GM23338 (cell line): ENCODE measurements at regions not wholly inside any gene's neighbourhood (a gene's known extent, or its start where the extent isn't known, plus 50 kb on each side); places are given as distances from the start of the nearest gene placed in this dataset.
"Not testable (repeated sequence)": the region's sequence is repeated elsewhere in the genome, so short reads cannot be mapped to it uniquely, and the experiment has no call there.

ENCODE experiments used
- ATAC-seq: fragments of 200-7000 bp; cut with Tn5 transposase; 3 replicates; pipeline ENCODE4 v1.9.1; 2020
- DNase-seq: peaks from one replicate; pipeline ENCODE4 v3.0.0-alpha.2; 2015; ENCODE audit warnings: low spot score
- H2AFZ ChIP-seq: fragments of 200-600 bp; sonication (generic); 2 replicates; pipeline ENCODE4 v1.8.0; 2016; ENCODE audit warnings: antibody characterized with exemption, mild to moderate bottlenecking, moderate library complexity
- H3F3A ChIP-seq: fragments of 200-600 bp; sonication (generic); replicated peaks from 2 replicates; pipeline ENCODE4 v1.8.0; 2017; ENCODE audit warnings: antibody characterized with exemption, mixed run types, low read depth
- H3K27ac ChIP-seq: fragments of 200-600 bp; sonication (generic); 2 replicates; pipeline ENCODE4 v1.6.1; 2016; ENCODE audit warnings: low read depth
- H3K27me3 ChIP-seq: fragments of 200-600 bp; sonication (generic); 2 replicates; pipeline ENCODE4 v1.8.0; 2016; ENCODE audit warnings: mild to moderate bottlenecking, mixed run types, moderate library complexity; ENCODE audit not compliant: insufficient read depth
- H3K36me3 ChIP-seq: fragments of 200-600 bp; sonication (generic); 2 replicates; pipeline ENCODE4 v1.8.0; 2016; ENCODE audit warnings: mild to moderate bottlenecking; ENCODE audit not compliant: insufficient read depth
- H3K4me1 ChIP-seq: fragments of 200-600 bp; sonication (generic); 2 replicates; pipeline ENCODE4 v1.8.0; 2016; ENCODE audit warnings: mild to moderate bottlenecking, moderate library complexity; ENCODE audit not compliant: insufficient read depth
- H3K4me2 ChIP-seq: fragments of 200-600 bp; sonication (generic); 2 replicates; pipeline ENCODE4 v1.7.1; 2017; ENCODE audit warnings: mixed run types
- H3K4me3 ChIP-seq: fragments of 200-600 bp; sonication (generic); 2 replicates; pipeline ENCODE4 v1.6.1; 2016; ENCODE audit warnings: mixed run types
- H3K79me2 ChIP-seq: fragments of 200-600 bp; sonication (generic); replicated peaks from 2 replicates; pipeline ENCODE4 v1.8.0; 2017; ENCODE audit warnings: mild to moderate bottlenecking; ENCODE audit not compliant: insufficient read depth
- H3K9me2 ChIP-seq: fragments of 200-600 bp; sonication (generic); 2 replicates; pipeline ENCODE4 v1.8.0; 2017; ENCODE audit not compliant: insufficient read depth
- H4K20me1 ChIP-seq: fragments of 200-600 bp; sonication (generic); replicated peaks from 2 replicates; pipeline ENCODE4 v1.8.0; 2017; ENCODE audit warnings: mild to moderate bottlenecking; ENCODE audit not compliant: insufficient read depth
- H3K27ac Mint-ChIP-seq: 2 replicates; pipeline ENCODE4 v1.8.0; 2020; ENCODE audit warnings: inconsistent platforms, mild to moderate bottlenecking, moderate library complexity, mixed read lengths
- H3K27me3 Mint-ChIP-seq: 3 replicates; pipeline ENCODE4 v1.8.0; 2022; ENCODE audit warnings: low read depth, mild to moderate bottlenecking, moderate library complexity, mixed read lengths, inconsistent platforms; ENCODE audit not compliant: insufficient read depth, poor library complexity
- H3K36me3 Mint-ChIP-seq: 3 replicates; pipeline ENCODE4 v1.8.0; 2021; ENCODE audit warnings: low read depth, mild to moderate bottlenecking, inconsistent platforms, moderate library complexity, mixed read lengths
- H3K4me1 Mint-ChIP-seq: 3 replicates; pipeline ENCODE4 v1.8.0; 2020; ENCODE audit warnings: mild to moderate bottlenecking, inconsistent platforms, mixed read lengths
- H3K4me3 Mint-ChIP-seq: 3 replicates; pipeline ENCODE4 v1.8.0; 2021; ENCODE audit warnings: moderate library complexity, mild to moderate bottlenecking, inconsistent platforms, mixed read lengths
- H3K9me3 Mint-ChIP-seq: 3 replicates; pipeline ENCODE4 v1.8.0; 2020; ENCODE audit warnings: moderate library complexity, mild to moderate bottlenecking, inconsistent platforms, mixed read lengths

GRCh38 chr1:149314921-149315320, 159.9 kb upstream of the NBPF19 start:
- ATAC-seq, H3K79me2 ChIP-seq, H2AFZ ChIP-seq, DNase-seq, H3K27me3 Mint-ChIP-seq, H3K9me2 ChIP-seq, H3K36me3 ChIP-seq, H3K4me3 ChIP-seq, H3K4me1 Mint-ChIP-seq, H3K27ac Mint-ChIP-seq, H4K20me1 ChIP-seq, H3K27ac ChIP-seq, H3F3A ChIP-seq, H3K4me3 Mint-ChIP-seq, H3K36me3 Mint-ChIP-seq, H3K4me2 ChIP-seq, H3K9me3 Mint-ChIP-seq, H3K27me3 ChIP-seq, H3K4me1 ChIP-seq: not testable (repeated sequence)

- not testable (repeated sequence) for H4K20me1 ChIP-seq, H3K4me2 ChIP-seq, H3K4me1 ChIP-seq, H3K27me3 ChIP-seq, H3K4me1 Mint-ChIP-seq, H3F3A ChIP-seq, H3K4me3 Mint-ChIP-seq, DNase-seq, H3K27me3 Mint-ChIP-seq, H3K27ac ChIP-seq, H3K4me3 ChIP-seq, H3K9me2 ChIP-seq, H2AFZ ChIP-seq, H3K9me3 Mint-ChIP-seq, H3K79me2 ChIP-seq, H3K27ac Mint-ChIP-seq, H3K36me3 Mint-ChIP-seq, H3K36me3 ChIP-seq
- ATAC-seq = peak; percentile 92
Observed at GRCh38 chr1:149320971-149321731, 153.7 kb upstream of the NBPF19 start.

GRCh38 chr1:149321732-149322016, 153.2 kb upstream of the NBPF19 start:
- not testable (repeated sequence) for H3K27ac Mint-ChIP-seq, H3K36me3 Mint-ChIP-seq, H3K27me3 Mint-ChIP-seq, H3K4me3 ChIP-seq, DNase-seq, H4K20me1 ChIP-seq, H3K4me1 ChIP-seq, H3F3A ChIP-seq, H3K9me3 Mint-ChIP-seq, H3K4me3 Mint-ChIP-seq, H3K36me3 ChIP-seq, H3K27me3 ChIP-seq, H3K4me1 Mint-ChIP-seq, H3K4me2 ChIP-seq, H2AFZ ChIP-seq, H3K9me2 ChIP-seq, H3K79me2 ChIP-seq, H3K27ac ChIP-seq
- ATAC-seq = peak; percentile 90

GRCh38 chr1:149330081-149330335, 144.8 kb upstream of the NBPF19 start:
- not testable (repeated sequence) for H3K27me3 Mint-ChIP-seq, H3K4me3 ChIP-seq, H3K9me3 Mint-ChIP-seq, H3K4me2 ChIP-seq, H3K27me3 ChIP-seq, H3K9me2 ChIP-seq, H2AFZ ChIP-seq, H3F3A ChIP-seq, H3K4me1 Mint-ChIP-seq, ATAC-seq, H3K27ac Mint-ChIP-seq, H3K4me3 Mint-ChIP-seq, H4K20me1 ChIP-seq, H3K36me3 ChIP-seq, DNase-seq, H3K79me2 ChIP-seq, H3K36me3 Mint-ChIP-seq, H3K4me1 ChIP-seq, H3K27ac ChIP-seq

GRCh38 chr1:149336082-149336481, 138.8 kb upstream of the NBPF19 start:
- H3K4me1 ChIP-seq, H3K27me3 Mint-ChIP-seq, H3K4me3 ChIP-seq, H2AFZ ChIP-seq, H3K27me3 ChIP-seq, H3K36me3 Mint-ChIP-seq, H3K4me3 Mint-ChIP-seq, H4K20me1 ChIP-seq, H3K9me3 Mint-ChIP-seq, ATAC-seq, DNase-seq, H3K4me2 ChIP-seq, H3K79me2 ChIP-seq, H3K27ac ChIP-seq, H3K4me1 Mint-ChIP-seq, H3F3A ChIP-seq, H3K36me3 ChIP-seq, H3K27ac Mint-ChIP-seq, H3K9me2 ChIP-seq: not testable (repeated sequence)

- not testable (repeated sequence) for H3K9me3 Mint-ChIP-seq, H2AFZ ChIP-seq, H4K20me1 ChIP-seq, H3K4me1 Mint-ChIP-seq, H3K4me1 ChIP-seq, H3F3A ChIP-seq, H3K4me2 ChIP-seq, DNase-seq, H3K79me2 ChIP-seq, H3K36me3 Mint-ChIP-seq, H3K27ac Mint-ChIP-seq, H3K27ac ChIP-seq, H3K4me3 ChIP-seq, H3K4me3 Mint-ChIP-seq, H3K9me2 ChIP-seq, H3K27me3 ChIP-seq, H3K36me3 ChIP-seq, H3K27me3 Mint-ChIP-seq
- peak; percentile 95 for ATAC-seq
Observed at GRCh38 chr1:149338221-149338691, 136.6 kb upstream of the NBPF19 start.

GRCh38 chr1:149338698-149339097, 136.1 kb upstream of the NBPF19 start:
- not testable (repeated sequence) for H3K4me1 Mint-ChIP-seq, H3K27me3 ChIP-seq
- peak; percentile 35; the same call in 2 of the 3 replicates for ATAC-seq

More at GRCh38 chr1:149338698-149339097, 136.1 kb upstream of the NBPF19 start:
- H3K4me1 ChIP-seq, H3K27ac ChIP-seq, H3K9me2 ChIP-seq, H3K27ac Mint-ChIP-seq, H3F3A ChIP-seq, H2AFZ ChIP-seq, H4K20me1 ChIP-seq, H3K9me3 Mint-ChIP-seq, H3K79me2 ChIP-seq, H3K4me3 ChIP-seq, H3K36me3 ChIP-seq, H3K36me3 Mint-ChIP-seq, DNase-seq, H3K27me3 Mint-ChIP-seq, H3K4me2 ChIP-seq, H3K4me3 Mint-ChIP-seq: not testable (repeated sequence)
